ENCODE measurements at regions not wholly inside any gene's neighbourhood (a gene's known extent, or its start where the extent isn't known, plus 50 kb on each side); places are given as distances from the start of the nearest gene placed in this dataset.

DNA sequence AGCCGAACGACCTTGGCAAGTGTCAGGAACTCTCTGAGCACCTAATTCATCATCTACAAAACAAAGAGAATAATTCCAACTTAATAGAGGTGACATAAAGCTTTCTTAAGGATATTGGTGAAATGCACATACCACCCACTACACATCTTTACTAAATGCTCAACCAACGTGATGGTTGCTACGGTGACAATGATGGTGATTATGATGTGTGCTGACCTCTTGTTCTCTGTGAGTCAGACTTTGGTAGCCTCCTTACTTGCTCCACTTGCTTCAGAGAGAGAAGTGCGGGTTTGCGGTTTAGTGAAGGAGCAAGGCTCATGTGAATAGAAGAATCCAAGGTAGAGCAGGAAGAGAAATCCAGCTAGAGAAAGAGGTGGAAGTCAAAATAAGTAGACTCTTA is 52.8 kb upstream of the CLNK start:
- H3K9me3 ChIP-seq: no peaks in the 10 kb centered on the region
- no peak for ATAC-seq
- no peak overlapping the region for H3K27ac ChIP-seq
- H3K27me3 ChIP-seq: no peaks in the 10 kb centered on the region
- intact Hi-C loops (cut with DNase I): no loop called here
- no peak for DNase-seq
- H3K36me3 ChIP-seq (replicated peaks in 1 of 2; ENCODE audit: insufficient read depth in 1 of 2, low read depth in 2 of 2): no peaks in the 10 kb centered on the region
- no peak for TF ChIP-seq POLR2A (IDR thresholded peaks at IDR 0.05)
- TF ChIP-seq, protein P1, sequence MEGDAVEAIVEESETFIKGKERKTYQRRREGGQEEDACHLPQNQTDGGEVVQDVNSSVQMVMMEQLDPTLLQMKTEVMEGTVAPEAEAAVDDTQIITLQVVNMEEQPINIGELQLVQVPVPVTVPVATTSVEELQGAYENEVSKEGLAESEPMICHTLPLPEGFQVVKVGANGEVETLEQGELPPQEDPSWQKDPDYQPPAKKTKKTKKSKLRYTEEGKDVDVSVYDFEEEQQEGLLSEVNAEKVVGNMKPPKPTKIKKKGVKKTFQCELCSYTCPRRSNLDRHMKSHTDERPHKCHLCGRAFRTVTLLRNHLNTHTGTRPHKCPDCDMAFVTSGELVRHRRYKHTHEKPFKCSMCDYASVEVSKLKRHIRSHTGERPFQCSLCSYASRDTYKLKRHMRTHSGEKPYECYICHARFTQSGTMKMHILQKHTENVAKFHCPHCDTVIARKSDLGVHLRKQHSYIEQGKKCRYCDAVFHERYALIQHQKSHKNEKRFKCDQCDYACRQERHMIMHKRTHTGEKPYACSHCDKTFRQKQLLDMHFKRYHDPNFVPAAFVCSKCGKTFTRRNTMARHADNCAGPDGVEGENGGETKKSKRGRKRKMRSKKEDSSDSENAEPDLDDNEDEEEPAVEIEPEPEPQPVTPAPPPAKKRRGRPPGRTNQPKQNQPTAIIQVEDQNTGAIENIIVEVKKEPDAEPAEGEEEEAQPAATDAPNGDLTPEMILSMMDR (IDR thresholded peaks at IDR 0.05): no peak
- 48 to 55% methylated on average over 6 of the region's 6 CpGs for WGBS, 2 donors
- H3K4me1 ChIP-seq: no peaks in the 10 kb centered on the region
- H3K4me3 ChIP-seq: no peak overlapping the region

DNA sequence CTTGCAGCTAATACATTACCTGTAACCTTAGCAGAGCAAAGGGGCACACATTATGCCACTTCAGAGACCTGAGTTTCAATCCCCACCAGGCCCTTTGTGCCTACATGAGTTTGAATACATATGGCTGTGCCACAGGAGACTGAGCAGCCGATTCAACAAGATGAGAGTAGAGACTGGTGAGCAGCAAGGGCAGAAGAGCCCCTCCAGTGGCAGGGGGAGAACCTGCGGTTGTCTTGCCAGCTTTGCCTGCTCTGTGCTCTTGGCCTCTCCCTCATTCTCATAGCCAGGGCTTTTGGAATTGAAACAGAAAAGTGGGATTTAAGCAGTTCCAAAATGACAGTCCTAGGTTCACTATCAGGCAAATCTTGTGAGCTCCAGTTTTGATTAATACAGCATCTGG is 52.3 kb upstream of the CLNK start:
- H3K4me1 ChIP-seq: no peaks in the 10 kb centered on the region
- H3K4me3 ChIP-seq: no peak overlapping the region
- no peaks in the 10 kb centered on the region for H3K9me3 ChIP-seq
- intact Hi-C loops (cut with DNase I): no loop called here
- H3K27me3 ChIP-seq: no peaks in the 10 kb centered on the region
- H3K36me3 ChIP-seq (replicated peaks in 1 of 2; ENCODE audit: insufficient read depth in 1 of 2, low read depth in 2 of 2): no peaks in the 10 kb centered on the region
- no peak for ATAC-seq
- 69 to 76% methylated on average over 2 of the region's 2 CpGs for WGBS, 2 donors
- no peak for TF ChIP-seq POLR2A (IDR thresholded peaks at IDR 0.05)
- TF ChIP-seq, protein P1 (IDR thresholded peaks at IDR 0.05): no peak
- no peak for DNase-seq
- H3K27ac ChIP-seq: no peak overlapping the region

DNA sequence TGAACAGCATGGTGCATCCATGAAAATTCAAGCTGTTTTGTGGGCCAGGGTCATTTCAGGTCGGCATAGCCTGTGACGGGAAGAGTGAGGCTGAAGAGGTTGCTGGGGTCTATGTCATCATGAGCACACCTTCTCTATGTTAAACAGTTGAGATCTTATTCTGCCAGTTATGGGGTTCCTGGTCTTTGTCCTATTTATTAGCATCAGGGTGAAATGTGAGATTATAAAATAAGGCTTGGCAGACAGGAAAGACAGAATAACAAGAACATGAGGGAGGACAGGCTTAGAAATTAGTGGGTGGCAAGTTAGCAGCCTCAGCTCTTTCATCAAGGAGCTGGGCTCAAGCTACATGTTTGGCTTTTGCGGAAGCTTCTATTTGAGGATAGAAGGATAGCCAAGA is 51.7 kb upstream of the CLNK start:
- ATAC-seq (no peak), DNase-seq (no peak)
- Histone ChIP-seq H3K36me3 (replicated peaks in 1 of 2; ENCODE audit: insufficient read depth in 1 of 2, low read depth in 2 of 2) (no peaks in the 10 kb centered on the region), H3K27me3 (no peaks in the 10 kb centered on the region), H3K4me3 (no peak overlapping the region), H3K4me1 (no peaks in the 10 kb centered on the region), H3K9me3 (no peaks in the 10 kb centered on the region), H3K27ac (no peak overlapping the region)
- TF ChIP-seq, protein P1 (IDR thresholded peaks at IDR 0.05): no peak
- no peak for TF ChIP-seq POLR2A (IDR thresholded peaks at IDR 0.05)
- WGBS, 2 donors: 69 to 86% methylated on average over 3 of the region's 3 CpGs
- intact Hi-C loops (cut with DNase I): no loop called here

DNA sequence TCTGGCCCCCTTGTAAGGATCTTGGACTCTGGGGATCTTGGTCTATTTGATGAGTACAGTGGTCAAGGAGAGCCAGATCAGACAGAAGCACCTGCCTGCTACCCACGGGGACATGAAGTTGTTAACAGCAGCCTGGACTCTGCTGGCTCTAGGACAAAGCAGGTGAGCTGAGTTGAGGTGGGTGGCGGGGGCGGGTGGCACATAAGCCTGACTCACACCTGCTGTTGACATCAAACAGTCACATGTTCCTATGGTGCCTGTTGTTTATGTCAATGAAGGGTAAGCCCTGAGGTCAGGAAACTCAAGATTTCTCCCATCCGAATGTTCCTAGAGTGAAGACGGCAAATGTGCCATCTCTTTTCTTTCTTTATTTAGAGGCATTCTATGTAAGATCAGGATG is 50.1 kb upstream of the CLNK start:
- ATAC-seq: peak; percentile 58
- H3K36me3 ChIP-seq (replicated peaks in 1 of 2; ENCODE audit: insufficient read depth in 1 of 2, low read depth in 2 of 2): no peaks in the 10 kb centered on the region
- no peaks in the 10 kb centered on the region for H3K4me1 ChIP-seq
- TF ChIP-seq, protein P1 (IDR thresholded peaks at IDR 0.05): no peak
- TF ChIP-seq POLR2A (IDR thresholded peaks at IDR 0.05): no peak
- intact Hi-C loops (cut with DNase I): no loop called here
- H3K27ac ChIP-seq: no peak overlapping the region
- H3K27me3 ChIP-seq: no peaks in the 10 kb centered on the region
- DNase-seq: peak in 3 of 4 donors; percentile 2 to 77 (median 41)
- WGBS, 2 donors: 53 to 55% methylated on average over 5 of the region's 5 CpGs
- H3K9me3 ChIP-seq: no peaks in the 10 kb centered on the region
- H3K4me3 ChIP-seq: no peak overlapping the region

Measured in body of pancreas (tissue), 4 donors.